Stimulated activated CD8-positive, alpha-beta memory T cell treated with anti-CD3 and anti-CD28 coated beads, Interleukin-12 subunit alpha, Interleukin-12 subunit beta, amount 100 ng/mL, for 4 hours (primary cell): ENCODE measurements at regions not wholly inside any gene's neighbourhood (a gene's known extent, or its start where the extent isn't known, plus 50 kb on each side); places are given as distances from the start of the nearest gene placed in this dataset.

Source experiments
- DNase-seq: peaks from one replicate; pipeline ENCODE4 v3.0.0-alpha.2; 2020; ENCODE audit warnings: low read depth

DNA sequence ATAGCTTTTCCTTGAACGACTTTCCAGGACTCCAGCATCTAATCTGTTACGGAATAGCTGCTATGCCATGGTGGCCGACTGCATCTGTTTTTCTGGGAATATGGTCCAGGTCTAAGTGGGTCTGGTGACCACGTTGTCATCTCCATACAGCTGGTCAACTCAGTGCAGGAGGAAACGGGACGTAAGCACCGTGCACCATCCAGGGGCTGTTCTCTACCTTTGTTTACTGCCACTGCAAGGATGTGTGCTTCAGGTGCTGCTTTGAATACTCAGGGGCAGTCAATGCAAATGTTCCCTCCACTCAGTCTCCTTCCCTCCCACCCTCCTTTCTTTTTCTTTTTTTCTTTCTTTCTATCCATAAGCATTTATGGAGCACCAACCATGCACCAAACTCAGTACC is 648.2 kb downstream of the VRK1 start:
- DNase-seq, result no peak

DNA sequence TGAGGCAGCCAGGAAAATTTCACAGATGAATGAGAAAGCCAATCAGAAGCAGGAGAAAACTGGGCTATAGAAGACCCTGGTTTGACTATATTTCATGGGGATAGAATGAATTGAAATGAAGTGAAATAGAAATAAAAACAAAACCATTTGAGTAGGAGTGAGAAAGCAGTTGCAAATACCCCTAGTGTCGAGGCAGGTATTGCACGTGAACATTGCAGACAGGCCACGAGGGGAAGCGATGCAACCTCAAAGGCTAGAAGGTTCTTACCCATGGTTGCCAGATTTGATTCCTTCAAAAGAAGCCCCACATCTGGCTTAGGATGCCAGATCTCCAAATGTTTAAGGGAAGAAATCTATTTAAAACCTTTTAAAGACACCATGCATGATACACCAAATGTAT is 648.9 kb downstream of the VRK1 start:
- no peak for DNase-seq

DNA sequence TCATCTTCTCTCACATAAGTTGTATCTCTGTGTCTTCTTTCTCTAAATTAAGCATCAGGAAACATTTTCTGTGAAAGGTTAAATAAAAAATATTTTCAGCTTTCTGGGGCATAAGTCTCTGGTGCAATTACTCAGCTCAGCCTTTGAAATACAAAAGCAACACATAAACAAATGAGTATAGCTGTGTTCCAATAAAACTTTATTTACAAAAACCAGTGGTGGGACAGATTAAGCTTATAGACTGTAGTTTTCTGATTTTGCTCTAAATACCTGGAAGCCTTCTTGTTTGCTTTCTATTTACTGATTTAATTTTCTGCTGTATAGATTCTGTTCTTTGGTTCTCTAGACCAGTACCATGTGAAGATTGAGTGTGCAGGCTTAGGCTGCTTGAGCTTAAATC is 655.1 kb downstream of the VRK1 start:
- no peak for DNase-seq

DNA sequence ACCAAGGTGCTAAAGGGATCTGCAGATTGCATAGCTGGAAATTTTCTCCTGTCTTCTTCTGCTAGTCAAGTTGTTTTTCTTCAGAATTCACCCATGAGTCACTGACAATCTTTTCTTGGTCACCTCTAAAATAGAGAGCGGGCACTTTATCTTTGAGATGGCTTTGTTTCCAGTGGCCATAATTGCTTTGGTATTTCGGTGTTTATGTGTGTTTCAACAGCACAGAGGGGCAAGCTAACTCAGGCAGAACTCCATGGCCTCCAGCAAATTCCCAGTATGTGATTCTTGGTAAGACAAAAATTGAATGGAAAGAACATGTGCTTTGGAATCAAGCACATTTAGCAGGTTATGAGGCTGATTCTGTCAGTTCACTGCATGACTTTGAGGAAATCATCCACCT is 656.8 kb downstream of the VRK1 start:
- DNase-seq, result no peak

DNA sequence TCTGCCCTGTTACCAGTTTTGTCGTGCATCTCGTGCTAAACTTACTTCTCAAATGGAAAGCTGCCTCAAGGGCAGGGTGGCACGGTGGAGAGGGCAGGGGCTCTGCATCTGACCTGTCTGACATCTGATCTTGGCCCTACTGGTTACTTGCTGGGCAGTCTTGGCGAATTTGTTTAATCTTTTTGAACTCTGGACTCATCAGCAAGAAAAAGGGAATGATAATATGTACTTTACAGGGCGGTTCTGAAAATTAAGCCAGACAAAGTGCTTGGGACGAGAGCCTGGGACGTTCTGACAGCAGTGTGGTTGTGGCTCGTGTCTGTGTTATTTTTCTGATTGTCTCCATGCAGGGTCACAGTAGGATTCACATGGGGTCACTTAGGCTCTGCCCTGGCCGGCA is 659.3 kb downstream of the VRK1 start:
- no peak for DNase-seq

DNA sequence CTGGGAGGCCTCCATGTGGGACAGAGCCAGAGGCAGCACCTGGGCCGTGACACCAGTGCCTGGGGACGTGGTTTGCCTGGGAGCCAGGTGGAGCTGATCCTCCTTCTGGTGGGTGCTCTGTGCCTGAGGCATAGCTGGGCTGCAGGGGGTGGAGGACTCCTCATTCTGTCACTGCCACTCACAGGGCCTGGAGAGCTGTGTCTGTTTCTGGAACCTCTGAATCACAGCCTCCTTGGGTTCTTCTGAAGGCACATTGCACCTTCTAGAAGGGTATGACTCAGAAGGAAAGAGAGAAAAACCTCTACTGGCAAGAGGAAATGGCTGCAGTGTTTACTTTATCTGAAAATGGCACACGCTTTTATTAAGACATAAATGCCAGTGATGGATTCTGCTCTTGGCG is 659.8 kb downstream of the VRK1 start:
- peak; percentile 55 for DNase-seq

DNA sequence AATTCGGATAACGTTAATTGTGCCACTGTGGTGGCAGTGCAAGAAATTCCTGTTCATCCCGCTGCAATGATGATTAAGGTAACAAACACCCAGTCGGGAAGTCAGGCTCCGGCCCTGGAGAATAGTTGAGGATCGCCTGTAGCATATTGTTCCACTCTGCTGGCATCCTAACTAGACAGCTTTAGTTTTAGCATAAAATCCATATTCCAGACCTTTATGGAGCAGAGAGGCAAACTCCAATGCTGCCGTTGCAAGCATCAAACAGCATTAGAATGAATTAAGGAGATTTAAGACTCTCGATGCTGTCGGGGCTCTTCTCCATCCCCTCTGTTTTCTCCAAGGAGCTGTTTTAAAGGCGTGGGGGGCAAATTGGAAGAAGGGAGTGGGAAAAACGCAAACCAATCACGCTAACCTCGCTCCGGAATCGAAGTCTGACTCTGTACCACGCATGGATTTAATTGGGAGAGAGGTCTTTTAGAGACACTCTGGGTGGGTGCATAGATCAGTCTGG is 660.4 kb downstream of the VRK1 start:
- no peak for DNase-seq

DNA sequence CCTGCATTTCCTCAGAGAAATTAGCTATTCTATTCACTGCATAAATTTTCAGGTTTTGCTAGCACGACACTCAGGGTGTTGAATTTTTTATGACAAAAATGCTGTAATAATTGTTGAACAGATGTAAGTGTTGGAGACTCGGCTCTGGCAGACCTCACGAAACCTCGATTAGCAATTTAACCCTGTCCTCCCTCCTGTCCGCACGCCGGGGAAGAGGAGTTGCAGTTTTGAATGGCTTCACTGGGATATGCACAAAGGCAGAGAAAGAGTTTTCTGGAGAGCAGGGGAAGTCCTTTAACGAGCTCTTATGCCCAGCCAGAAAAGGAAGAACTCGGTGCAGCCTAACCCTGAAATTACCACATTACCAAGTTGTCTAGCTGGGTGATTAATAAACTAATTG is 661.1 kb downstream of the VRK1 start:
- DNase-seq, result no peak

DNA sequence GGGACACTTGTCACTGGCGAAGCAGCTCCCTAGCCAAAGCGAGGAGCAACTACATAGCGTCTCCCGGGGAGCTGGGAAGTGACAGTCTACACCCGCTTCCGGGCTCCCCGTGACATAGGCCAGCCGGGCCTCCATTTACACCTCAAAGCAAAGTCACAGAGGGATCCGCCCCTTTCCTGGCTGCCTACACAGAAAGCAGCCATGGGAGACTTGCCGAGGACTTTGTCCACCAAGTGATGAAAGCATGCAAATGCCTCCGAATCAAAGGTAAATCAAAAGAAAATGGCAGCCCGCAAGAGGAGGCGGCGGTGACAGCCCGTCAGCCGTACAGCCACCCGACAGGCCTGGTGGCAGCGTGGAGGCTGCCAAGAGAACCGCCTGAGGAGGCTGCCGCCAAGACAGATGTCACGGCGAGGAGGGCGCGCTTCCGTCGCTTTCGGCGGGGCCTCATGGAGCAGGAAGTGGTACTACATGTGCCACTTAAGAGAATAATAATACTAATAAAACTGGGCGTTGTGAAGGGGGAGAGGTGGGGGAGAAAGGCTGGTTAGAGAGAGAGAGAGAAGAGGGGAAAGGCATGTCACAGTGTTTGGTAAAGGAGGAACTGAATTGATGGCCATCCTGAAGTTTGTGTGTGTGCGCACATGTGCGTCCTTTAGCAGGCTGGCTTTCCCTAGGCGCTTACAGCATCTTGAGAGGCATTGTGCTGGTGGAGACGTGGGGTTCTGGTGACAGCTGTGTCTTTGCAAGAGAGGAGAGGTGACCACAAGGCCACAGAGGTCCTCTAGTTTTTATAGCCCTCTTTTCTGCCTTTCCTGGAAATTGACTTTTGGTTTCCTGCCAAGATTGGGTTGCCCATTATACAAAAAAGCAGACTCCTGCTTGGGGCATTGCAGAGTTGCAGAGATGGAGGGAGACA is 661.7 kb downstream of the VRK1 start:
- peak; percentile 64 for DNase-seq

DNA sequence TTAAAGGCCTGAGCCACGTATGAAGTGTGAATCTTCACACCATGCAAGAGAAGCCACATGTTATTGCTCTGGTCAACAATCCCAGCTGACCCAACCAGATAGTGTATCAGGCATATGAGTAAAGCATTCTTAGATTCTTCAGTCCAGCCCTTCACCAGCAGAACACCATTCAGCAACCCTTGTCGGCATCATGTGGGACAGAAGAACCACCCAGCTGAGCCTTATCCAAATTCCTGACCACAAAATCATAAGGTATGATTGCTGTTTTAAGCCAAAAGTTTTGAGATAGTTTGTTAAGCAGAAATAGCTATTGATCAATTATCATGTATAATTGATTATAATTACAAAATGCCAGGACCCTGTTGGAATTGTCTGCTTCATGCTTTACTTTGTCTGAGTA is 664.9 kb downstream of the VRK1 start:
- DNase-seq, result no peak

DNA sequence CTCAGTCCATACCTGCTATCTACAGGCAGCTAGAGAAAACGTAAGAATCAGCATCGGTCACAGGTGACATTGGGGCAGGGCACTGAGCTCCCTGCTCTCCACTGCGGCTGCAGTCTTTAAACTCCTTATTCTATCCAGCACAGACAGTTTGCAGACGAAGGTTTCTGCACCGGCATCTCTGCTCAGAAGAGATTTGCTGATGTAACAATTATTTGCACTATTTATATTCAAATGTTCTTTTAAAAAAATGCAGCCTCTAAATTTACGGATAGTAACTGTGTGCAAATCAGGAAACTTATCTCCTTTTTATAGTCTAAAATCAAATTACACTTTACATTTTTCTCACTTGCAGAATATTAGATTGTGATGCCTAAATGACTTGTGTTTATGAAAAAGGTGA is 671.0 kb downstream of the VRK1 start:
- DNase-seq, result no peak

DNA sequence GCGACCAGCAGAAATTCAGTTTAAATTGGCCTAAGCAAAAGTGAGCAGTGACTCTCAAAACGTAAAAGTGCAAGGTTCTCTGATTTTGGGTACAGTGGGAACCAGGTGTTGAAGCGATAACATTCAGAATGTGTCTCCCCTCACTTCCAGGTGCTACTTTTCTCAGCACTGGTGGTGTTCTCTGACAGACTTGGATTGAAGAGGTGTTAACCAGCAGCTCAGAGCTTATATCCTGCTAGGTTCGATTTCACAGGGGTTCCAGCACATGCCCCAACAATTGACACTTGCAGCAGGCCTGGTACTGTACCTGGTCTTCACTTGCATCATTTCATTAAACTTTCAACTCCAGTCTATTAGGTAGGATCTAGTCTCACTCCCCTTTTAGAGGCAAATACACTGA is 680.2 kb downstream of the VRK1 start:
- no peak for DNase-seq

DNA sequence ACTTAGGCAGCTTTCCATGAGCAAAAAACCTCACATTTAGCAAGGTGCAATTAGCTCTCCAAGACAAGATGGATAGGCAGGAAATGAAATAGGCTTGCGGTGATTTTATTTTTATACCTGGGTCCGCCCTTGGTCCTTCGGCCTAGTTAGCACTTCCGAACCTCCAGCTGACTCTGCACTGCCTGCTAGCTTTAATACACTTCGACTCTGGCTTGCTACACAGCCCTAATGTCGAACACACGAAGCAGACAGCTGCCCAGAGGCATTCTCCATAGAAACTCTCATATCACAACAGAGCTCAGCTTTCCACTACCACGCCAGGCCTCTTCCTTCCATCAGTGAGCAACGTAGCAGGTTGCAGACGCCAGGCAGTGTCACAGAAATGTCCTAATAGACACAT is 688.0 kb downstream of the VRK1 start:
- no peak for DNase-seq

DNA sequence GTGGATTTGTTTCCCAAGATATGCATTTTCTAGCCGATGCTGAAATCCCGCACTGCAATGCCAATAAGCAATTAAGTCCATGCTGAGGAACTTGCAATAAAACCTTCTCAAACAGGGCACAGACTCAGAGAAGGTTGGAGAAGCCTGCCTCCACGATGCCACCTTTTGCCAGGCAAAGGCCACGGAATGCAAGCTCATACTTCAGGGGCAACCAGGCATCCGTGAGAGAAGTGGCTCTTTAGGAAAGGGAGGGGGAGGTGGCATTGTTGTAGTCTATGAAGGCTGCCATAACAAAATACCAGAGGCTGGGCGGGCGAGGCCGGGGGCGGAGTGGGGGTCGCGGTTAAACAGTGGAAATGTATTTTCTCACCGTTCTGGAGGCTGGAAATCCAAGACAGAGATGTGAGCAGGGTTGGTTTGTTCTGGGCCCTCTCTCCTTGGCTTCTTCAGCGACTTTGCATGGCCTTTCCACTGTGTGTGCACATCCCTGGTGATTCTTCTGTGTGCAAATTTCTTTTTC is 689.5 kb downstream of the VRK1 start:
- no peak for DNase-seq

DNA sequence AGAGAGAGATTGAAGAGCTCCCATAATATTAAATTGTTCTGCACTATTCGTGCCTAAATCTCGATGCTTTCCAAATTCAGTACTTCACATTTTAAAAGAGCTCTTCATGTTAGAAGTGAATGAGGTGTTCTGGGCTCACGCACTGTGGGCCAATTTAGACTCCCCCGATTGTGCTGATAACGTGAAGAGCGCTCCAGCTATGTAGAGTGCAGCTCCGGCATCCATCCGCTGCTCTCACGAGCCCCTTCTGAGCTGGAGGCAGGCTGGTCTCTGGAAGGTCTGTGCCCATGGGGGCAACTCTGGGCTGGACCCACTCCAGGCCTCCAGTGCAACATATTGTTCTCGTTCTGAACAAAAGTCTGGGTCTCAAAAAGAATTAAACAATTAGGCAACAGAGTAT is 692.6 kb downstream of the VRK1 start:
- DNase-seq, result no peak

DNA sequence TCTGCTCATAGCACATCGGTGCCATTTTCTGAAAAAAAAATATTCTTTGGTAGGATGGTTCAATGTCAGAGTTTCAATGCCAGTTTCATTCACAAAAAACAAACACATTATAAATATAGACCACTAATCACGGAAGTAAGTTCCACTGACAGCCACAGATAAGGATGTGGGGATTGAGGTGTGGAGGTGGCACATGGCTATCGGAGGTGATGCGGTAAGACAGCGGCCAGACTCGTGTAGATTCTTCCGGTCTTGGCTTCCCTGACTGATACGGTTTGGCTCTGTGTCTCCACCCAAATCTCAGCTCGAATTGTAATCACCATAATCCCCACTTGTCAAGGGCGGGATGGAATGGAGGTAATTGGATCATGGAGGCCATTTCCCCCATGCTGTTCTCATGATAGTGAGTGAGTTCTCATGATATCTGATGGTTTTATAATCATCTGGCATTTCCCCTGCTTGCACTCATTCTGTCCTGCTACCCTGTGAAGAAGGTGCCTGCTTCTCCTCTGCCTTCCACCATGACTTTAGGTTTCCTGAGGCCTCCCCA is 693.4 kb downstream of the VRK1 start:
- DNase-seq, result no peak

DNA sequence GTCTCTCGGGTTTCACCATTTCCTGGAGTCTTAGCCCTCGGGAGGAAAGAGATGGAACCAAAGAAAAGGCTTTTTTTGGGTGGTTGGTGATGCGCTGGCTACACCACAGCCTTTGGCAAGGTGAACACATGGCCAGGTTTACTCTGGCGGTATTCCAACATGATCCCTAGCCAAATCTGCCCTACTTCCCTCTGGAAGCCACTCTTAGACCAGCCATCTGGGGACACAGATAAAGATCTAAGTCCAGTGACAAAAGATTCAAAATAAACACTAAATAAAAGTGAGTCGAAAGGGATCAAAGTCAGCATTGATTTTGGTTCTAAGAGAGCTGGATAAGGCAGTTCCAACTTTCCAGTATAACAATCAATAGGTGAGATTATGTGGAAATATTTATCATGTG is 694.5 kb downstream of the VRK1 start:
- DNase-seq, result no peak

DNA sequence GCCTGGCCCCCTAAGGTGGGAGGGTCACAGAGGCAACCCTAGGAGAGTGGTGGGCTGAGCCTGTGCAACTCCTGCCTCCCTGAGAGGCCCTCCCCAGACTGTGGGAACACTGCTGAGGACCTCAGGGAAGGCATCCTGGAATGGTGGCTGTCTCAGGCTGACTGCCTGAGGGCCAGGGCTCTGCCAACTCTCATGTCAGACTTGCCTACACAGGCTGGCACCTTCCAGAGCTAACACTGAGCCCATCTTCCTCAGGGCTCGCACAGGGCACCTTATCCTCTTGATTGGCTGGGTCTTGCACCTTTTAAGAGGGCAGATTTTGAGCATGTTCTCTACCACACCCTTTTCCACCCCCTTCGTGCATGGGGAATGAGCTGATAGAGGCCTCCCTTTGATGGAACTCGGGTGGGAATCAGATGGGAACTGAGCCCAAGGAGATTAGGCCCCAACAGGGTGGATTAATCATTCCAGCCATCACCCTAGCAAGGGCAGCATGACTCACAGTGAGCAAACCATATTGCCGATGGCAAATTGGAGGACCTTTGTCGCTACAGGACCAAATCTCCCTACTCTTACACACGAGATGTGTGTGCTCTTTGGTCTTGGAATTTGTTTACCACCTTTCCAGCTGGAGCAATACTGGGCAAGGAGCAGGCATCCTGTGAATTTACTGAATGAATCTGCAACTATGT is 702.8 kb downstream of the VRK1 start:
- DNase-seq, result no peak

DNA sequence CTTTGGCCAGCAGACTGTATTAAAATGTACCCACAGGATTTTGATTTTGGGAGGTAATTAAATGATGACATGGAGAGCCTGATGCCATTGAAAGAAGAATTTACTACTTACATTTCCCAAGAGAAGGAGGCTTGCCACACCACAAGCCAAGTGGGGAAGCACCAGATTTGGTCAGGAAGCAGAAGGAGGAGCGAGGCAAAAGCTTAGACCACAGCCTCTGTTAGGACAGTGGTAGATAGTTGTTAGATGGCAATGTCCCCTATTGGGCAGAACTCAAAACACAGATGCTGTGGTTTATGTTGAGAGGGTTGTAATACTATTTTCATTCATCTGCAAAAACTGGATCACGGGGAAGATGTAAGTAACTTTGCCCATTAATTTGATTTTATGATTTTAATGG is 709.4 kb downstream of the VRK1 start:
- DNase-seq, result no peak

DNA sequence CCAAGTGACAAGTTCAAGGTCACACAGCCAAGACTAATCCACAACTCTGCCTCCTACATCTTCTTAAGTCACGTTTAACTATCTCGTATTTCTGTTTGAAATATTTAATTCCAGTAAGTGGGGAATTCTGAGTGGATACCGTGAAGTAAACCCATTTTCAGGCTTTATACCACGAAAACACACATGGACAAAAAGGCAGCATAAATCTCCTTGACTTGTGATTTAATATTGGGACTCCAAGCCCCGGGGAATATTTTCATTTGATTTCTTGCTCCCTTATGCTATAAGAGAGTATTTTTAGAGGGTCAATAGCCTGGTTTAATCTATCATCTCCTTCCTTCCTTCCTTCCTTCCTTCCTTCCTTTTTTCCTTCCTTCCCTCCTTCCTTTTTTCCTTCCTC is 716.7 kb downstream of the VRK1 start:
- DNase-seq, result no peak

DNA sequence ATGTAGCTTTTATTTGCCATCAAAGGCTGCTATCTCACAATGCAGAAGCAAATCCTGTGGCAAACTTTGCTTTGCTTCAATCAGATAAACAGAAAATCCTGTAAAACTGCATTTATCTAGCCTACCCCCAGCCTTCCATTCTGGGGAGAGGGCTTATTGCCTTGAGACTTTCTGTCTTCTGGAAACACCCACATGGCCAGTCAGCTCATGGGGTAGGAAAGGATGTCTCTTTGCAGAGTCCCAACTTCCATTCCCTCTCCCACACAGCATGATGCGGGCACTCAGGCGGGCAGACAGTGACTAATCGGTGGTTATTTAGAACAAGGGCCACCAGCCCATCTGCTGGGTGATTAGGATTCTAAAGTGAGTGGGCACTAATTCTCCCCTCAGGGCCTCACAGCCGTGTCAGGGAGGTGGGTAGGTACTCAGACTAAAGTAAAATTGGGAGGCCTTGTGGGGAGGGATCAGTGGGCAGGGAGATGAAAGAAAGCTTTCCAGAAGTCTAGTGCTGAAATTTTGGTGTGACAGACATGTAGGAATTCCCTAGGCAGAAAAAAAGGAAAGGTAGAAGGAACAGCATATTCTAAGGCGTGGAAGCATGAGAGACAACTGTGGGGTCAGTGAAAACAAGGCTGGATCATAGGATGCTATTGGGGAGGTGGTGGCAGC is 720.5 kb downstream of the VRK1 start:
- no peak for DNase-seq

DNA sequence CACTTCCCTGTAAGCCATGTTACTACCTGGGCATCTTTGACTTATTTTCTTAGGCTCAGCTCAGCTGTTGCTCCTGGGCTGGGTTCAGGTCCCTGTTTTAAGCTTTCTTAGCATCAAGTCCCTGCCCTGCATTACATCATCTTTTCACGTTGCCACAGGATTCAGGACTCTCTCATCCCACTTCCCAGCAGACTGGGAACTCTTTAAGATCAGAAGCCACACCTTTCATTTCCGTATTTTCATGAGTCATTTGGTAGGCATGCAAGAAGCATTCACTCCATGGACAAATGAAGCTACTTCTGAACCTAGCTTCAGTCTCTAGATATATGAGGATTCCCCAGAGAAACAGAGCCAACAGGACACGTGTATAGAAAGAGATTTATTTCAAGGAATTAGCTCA is 726.8 kb downstream of the VRK1 start:
- DNase-seq, result no peak
